NK-92 treated with Interleukin-12 subunit alpha and Interleukin-12 subunit beta, amount 100 ng/mL, for 24 hours (cell line): ENCODE measurements at regions not wholly inside any gene's neighbourhood (a gene's known extent, or its start where the extent isn't known, plus 50 kb on each side); places are given as distances from the start of the nearest gene placed in this dataset.
A peak's percentile ranks its signal among the peaks of the same experiment; 100 is the strongest.
"Not testable (repeated sequence)": the region's sequence is repeated elsewhere in the genome, so short reads cannot be mapped to it uniquely, and the experiment has no call there.

Experiments
- DNase-seq: peaks from one replicate; lab custom pipeline; 2025; lab: John Stamatoyannopoulos, UW

- no peak for DNase-seq
Measured at GRCh38 chr17:83192161-83192788, 112.9 kb downstream of the METRNL start.

DNA sequence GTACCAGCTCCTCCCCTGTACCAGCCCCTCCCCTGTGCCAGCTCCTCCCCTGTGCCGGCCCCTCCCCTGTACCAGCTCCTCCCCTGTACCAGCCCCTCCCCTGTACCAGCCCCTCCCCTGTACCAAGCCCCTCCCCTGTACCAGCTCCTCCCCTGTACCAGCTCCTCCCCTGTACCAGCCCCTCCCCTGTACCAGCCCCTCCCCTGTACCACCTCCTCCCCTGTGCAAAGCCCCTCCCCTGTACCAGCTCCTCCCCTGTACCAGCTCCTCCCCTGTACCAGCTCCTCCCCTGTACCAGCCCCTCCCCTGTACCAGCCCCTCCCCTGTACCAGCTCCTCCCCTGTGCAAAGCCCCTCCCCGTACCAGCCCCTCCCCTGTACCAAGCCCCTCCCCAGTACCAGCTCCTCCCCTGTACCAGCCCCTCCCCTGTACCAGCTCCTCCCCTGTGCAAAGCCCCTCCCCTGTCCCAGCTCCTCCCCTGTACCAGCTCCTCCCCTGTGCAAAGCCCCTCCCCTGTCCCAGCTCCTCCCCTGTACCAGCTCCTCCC lies 113.5 kb downstream of the METRNL start:
- not testable (repeated sequence) for DNase-seq

DNA sequence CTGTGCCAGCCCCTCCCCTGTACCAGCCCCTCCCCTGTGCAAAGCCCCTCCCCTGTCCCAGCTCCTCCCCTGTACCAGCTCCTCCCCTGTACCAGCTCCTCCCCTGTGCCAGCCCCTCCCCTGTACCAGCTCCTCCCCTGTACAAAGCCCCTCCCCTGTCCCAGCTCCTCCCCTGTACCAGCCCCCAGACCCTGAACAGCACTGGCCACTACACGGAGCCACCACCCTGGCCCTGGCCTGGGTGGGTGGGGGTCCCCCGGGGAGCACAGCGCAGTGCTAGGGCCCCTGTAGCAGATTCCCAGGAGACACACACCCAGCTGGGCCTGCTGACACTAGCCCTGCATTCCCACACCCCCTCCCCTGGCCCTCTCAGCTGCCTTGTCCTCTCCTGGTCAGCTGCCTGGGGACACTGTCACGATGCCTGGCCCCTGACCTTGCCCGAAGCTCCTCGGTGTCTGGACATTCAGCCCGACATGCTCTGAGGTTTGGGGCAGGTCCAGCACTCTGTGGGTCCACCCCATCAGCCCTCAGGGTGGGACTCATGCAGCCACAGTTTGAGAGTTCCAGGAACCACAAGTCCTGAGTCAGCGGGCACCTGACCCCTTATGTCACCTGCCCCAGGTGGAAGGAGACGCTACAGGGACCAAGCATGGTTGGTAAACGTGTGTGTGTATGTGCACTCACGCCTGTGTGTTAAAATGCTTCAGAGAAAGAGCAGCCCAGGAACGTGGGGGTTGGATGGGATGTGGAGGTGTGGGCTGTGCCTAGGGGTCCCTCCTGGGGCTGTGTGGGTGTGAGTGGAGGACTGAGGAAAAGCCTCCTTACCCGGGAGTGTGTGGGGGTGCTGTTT lies 114.2 kb downstream of the METRNL start:
- no peak for DNase-seq

DNA sequence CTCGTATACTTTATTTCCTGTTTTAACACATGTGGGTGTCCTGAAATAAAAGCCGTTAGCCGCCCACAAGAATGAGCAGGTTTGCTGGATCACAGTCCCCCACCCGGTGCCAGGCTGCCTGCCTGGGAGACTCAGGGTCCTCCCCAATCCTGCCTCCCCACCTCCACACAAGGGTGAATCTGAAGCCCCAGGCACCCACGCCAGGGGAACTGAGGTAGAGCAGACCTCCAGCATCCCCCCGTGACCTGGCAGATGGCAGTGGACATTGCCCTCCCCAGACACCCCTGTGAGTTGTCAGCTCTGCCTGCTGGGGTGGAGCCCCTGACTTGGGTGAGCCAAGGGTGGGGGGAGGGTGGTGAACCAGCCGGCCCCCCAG lies 114.8 kb downstream of the METRNL start:
- no peak for DNase-seq

GRCh38 chr17:83194761-83195329 lies 115.4 kb downstream of the METRNL start:
- no peak for DNase-seq

DNA sequence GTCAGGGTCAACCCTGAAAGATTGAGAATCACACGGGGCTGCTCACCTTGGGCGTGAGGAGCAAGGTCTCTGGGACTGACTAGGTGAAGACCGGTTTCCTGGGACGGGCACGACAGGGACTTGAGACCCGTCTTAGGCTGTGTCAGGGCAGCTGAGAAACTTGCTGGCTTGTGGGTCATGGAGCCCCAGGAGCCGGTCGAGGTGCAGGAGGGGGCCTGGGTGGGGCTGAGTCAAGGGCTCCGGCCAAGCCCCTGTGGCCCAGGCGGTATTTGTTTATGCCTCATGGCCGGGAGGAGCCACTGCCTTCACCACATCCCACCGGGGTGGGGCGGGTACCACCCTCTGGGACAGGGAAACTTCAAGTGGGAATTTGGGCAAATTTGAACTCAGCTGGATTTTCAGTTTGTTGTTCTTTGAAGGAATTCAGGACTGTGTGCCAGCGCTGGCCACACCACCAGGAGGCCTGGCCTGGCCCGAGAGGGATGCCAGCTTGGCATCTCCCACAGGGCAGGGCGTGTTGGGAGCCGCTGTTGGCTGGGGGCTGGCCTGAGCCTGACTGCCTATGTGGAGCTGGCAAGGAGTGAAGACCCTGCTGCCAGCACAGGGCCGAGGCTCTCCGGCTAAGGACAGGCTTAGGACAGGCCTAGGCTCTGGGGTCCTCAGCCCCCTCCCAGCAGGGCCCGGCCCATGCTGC lies 116.1 kb downstream of the METRNL start:
- DNase-seq, result no peak

DNA sequence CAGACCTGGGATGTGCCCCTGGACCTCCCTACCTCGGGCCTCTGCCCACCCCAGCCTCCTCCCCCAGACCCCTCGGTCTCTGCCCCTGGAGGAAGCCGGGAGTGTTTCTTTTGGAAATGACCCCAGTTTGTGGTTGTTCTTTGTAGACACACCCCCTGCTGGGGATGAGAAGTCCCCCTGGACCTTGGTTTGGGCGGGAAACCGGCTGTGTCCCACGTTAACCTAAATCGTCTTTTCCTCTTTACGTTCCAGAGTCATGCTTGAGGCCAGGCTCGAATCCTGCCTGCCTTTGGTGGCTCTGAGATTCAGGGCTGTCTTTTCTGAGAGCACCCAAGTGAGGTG lies 116.6 kb downstream of the METRNL start:
- no peak for DNase-seq

DNA sequence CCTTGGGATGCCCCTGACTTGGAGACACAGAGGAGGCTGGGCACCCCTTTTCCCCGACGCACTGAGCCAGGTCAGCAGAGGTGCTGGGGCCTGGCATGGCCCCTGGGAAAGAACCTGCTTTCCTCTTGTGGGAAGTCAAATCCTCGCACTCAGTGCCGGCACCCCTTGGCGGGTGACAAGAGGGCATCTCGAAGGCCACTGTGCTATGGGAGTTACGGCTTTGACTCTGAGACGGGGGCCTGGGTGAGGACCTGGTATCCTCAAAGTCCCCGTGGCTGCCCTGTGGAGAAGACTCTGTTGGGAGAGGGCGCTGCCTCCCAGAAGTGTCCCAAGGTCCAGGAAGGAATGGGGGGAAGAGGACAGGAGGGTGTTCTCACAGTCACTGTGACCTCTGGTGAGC lies 117.0 kb downstream of the METRNL start:
- no peak for DNase-seq

- no peak for DNase-seq
Measured at GRCh38 chr17:83196973-83197880, 117.8 kb downstream of the METRNL start.

DNA sequence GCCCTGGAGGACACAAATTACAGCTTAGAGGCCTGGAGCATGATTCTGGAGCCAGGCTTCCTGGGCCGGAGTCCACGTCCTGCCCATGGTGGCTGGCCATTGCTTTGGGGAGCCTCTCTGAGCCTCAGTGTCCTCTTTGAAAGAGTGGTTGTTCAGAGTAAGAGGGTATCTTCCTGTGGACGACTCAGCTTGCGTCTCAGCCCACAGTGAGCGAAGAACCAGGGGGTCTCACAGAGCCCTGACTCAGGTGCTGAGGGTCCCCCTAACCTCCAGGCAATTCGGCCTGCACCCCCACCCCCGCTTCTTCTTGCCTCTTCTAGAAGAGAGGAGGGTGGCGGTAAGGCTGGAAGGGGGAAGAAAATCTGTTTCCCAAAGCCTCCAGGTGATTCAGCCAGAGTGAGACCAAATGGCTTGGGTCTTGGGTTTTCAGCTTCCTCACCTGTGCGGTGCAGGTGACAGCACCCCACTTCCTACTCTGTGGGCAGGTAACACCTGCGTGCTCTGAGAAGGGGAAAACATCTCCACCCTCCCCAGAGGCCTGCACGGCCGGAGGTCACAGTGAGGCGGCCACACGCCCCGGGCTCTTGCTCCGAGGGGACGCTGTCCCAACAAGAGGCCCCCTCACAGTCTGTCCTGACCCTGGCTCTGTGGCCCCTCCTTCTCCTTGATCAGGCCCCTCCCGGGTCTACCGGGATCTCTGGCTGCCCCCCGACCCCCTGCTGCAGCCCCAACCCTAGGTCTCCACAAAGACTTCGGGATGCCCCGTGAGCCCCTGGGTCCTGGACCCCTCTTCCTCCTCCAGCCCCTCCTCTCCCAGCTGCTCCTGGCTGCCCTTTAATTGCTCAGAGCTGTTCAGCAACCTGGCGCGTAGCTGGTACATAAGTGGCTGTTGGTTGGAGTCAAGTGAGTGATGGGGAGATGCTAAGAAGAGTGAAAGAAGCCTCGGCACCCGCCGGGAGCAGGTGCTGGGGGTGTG lies 119.2 kb downstream of the METRNL start:
- DNase-seq, result no peak

- DNase-seq, result peak; percentile 74
Measured at GRCh38 chr17:83199500-83200201, 120.2 kb downstream of the METRNL start.

GRCh38 chr17:83200231-83200699 lies 120.9 kb downstream of the METRNL start:
- DNase-seq, result peak; percentile 81

DNA sequence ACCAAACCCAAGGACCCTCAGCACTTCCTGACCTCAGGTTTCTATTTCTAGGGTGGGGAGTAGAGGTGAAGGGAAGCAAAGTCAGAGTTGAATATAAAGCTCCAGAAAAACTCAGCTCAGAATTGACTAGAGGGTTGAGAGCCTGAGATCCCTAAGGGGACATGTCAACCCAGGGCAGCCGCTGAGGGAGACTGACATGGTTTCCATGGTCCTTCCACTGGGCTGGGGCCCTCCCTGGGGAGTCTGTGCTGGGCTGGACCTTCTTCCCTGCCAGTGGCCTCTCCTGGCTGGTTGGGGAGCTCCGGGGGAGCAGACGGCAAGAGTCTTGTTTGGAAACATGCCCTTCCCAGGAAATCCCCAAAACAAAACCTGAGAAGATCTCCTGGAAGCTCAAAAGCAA lies 121.3 kb downstream of the METRNL start:
- DNase-seq, result no peak

DNA sequence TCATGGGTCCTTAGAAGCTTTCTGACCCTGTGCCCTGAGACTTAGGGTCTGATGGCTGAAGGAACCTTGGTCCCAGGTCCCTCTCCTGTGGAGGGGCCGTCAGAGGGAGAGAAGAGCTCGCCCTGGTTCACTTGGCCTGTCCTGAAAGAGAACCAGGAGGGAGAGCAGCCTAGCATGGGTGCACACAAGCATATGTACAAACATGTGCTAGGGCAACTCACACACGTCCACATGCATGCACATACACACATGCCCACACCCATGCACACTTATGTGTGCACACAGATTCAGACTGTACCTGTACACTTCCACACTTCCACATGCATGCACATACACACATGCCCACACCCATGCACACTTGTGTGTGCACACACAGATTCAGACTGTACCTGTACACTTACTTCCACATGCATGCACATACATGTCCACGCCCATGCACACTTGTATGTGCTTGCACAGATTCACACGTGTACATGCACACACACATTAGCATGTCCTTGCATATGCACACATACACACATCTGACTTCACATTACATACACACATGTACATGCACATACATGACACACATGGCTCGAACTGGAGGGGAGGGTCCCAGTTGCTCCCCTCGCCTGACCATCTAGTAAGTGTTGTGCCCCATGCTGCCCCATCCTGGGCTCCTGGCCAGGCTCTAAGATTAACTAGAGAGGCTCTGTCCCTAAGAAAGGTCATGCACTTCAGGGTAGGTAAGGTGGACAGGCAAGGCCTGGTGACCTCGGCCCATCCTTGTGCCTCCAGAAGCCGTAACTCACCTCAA lies 122.0 kb downstream of the METRNL start:
- no peak for DNase-seq

DNA sequence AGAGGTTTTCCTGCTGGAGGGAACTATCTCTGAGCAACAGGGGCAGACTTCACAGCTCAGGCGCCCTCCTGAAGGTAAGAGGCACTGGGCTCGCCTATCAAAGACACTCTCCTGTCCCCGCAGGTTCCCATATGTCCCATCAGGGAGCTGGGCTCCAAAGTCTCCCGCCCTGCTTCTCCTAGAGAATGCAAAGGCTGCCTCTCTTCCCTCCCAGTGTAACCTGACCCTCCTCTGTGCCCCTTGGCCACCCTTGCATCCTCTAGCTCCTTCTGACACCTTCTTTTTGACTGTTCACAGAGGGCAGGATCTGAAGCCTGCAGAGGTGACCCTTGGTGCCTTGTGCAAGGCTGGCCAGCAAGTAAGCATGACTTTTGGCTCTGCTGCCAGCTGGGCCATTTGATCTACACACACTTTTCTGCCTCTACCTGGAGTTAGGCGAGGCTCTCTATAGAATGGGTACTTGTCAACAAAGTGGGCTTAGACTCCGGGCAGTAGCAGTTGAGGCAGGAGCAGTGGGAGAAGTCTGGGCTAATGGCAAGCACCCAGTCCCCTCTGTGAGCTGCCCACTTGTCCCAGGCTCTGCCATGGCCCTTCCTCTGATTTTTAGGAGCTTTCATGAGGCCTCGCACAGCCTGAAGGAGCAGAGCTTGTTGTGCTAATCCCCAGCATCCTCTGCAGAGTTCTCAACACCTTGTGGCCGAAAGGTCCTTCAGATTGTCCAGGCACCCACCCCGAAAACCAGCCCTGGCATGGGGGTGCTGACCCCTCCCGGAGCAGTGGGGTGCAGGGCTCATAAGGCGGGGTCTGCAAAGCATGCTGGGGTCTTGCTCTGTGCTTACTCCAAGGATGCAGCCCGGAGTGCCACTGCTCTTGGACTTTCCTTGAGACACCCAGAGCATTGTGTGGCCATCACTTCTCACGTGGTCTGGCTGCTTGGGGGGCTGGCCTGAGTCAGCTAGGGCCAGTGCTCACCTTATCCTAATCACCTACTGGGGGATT lies 122.9 kb downstream of the METRNL start:
- no peak for DNase-seq

GRCh38 chr17:83203073-83203471 lies 123.7 kb downstream of the METRNL start:
- peak; percentile 48 for DNase-seq

DNA sequence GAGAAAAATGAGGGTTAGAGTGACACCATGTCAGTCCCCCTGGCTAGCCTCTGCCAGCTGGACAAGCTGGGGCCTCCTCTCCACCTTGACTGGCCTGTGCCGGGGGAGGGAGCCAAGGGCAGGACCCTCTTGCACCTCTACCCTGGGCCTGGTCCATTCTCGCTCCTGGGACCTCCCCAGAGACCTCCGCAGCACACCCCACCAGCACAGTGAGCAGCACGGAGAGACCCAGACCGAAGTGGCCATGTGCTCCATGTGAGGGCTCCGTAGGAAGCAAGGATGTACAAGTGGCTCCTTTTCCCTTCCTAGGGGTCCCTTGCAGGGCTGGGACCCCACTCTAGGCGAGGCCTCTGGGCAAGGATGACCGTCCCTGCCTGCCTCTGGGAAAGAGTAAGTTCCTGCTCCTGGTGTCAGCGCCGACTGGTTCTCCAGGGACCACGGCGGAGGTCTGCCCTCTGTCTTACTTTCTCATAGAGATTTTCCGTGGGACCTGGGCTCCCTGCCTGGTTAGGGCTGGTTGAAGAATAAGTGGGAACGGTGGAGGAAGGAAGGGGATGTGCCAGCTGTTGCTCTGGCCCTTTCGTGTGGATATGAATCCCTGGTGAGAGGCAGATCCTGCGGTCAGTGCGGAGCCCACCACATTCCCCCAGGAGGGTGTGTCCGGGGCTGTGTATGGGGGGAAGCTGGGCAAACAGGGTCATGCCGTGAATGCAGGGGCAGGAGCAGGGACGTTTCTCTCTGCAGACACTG lies 124.2 kb downstream of the METRNL start:
- DNase-seq, result no peak
